ENCODE measurements at regions not wholly inside any gene's neighbourhood (a gene's known extent, or its start where the extent isn't known, plus 50 kb on each side); places are given as distances from the start of the nearest gene placed in this dataset.

DNA sequence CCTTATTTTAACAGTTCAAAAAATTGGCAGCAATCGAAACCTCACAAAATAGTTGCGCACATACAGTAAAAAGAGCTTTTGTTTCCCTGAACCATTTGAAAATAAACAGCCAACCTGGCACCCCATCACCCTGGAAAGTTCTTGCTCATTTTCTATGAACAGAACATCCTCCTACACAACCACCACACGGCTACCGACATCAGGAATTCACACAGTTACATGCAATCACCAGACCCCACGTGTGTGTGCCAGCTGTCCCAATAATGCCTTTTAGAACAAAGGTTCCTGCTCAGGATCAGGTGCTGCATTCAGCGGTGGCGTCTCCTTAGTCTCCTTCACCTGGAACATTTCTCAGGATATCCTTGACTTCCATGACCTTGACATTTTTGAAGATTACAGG, 186.5 kb downstream of the KLF13 start:
- ChIA-PET CTCF (interaction anchor here (0.7 kb wide), 1 partner anchor 8 kb away, joined by 3 read pairs; no protein-coding TSS in a partner anchor), POLR2A (no interaction called here)
- H3K27me3 ChIP-seq (replicated peaks; ENCODE audit: control insufficient read depth, insufficient read depth, low read length), result no peaks in the 10 kb centered on the region
- TF ChIP-seq CTCF (IDR thresholded peaks at IDR 0.05; ENCODE audit: insufficient read depth in 1 of 2, low read depth in 1 of 2, low read length in 1 of 2, severe bottlenecking in 1 of 2, unreplicated experiment in 1 of 2), result no peak
- Mint-ChIP-seq H3K4me3 (ENCODE audit: unreplicated experiment) (no peak overlapping the region), H3K36me3 (ENCODE audit: insufficient read depth, unreplicated experiment) (no peaks in the 10 kb centered on the region), H3K27me3 (ENCODE audit: insufficient read depth, unreplicated experiment) (peaks cover 8% of the 10 kb centered on the region), H3K9me3 (ENCODE audit: unreplicated experiment) (no peaks in the 10 kb centered on the region), H3K4me1 (ENCODE audit: low read depth, unreplicated experiment) (no peaks in the 10 kb centered on the region), H3K27ac (ENCODE audit: unreplicated experiment) (no peak overlapping the region)
- no peaks in the 10 kb centered on the region for H3K36me3 ChIP-seq (ENCODE audit: control insufficient read depth, insufficient read depth, low read length)
- H3K4me3 ChIP-seq (ENCODE audit: low read depth, low read length), result no peak overlapping the region
- H3K4me1 ChIP-seq, result no peaks in the 10 kb centered on the region
- H3K9me3 ChIP-seq, result no peaks in the 10 kb centered on the region
- intact Hi-C loops (cut with micrococcal nuclease; ENCODE audit: unreplicated experiment), result no loop called here
- BruUV-seq (replicated peaks), result no TSS peak
- no peak for DNase-seq

DNA sequence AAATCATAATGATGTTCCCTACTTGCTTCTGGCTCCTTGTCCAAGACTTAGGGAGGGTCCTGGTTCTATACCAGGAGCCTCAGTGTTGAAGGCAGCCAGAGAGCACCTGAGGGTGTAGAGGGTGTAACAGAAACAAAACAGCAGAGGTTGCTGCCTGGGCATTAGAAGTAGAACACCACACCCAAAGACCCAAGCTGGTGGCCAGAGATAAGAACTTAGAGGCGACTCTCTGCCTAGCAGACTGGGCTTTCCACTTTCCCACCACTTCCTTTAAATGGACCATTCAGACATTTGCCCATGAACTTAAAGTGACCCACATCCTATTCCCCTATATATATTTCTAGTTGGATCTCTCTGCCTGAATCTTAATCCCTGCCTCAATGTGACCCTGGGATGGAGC, 189.8 kb downstream of the KLF13 start:
- CTCF ChIA-PET, result no interaction called here
- Mint-ChIP-seq H3K27ac (ENCODE audit: unreplicated experiment) (no peak overlapping the region), H3K27me3 (ENCODE audit: insufficient read depth, unreplicated experiment) (peaks cover 11% of the 10 kb centered on the region), H3K4me3 (ENCODE audit: unreplicated experiment) (no peak overlapping the region), H3K4me1 (ENCODE audit: low read depth, unreplicated experiment) (no peaks in the 10 kb centered on the region), H3K9me3 (ENCODE audit: unreplicated experiment) (no peaks in the 10 kb centered on the region), H3K36me3 (ENCODE audit: insufficient read depth, unreplicated experiment) (no peaks in the 10 kb centered on the region)
- no TSS peak for BruUV-seq (replicated peaks)
- no peaks in the 10 kb centered on the region for H3K4me1 ChIP-seq
- no peaks in the 10 kb centered on the region for H3K36me3 ChIP-seq (ENCODE audit: control insufficient read depth, insufficient read depth, low read length)
- no peak for DNase-seq
- POLR2A ChIA-PET, result no interaction called here
- intact Hi-C loops (cut with micrococcal nuclease; ENCODE audit: unreplicated experiment), result no loop called here
- H3K27me3 ChIP-seq (replicated peaks; ENCODE audit: control insufficient read depth, insufficient read depth, low read length), result no peaks in the 10 kb centered on the region
- no peaks in the 10 kb centered on the region for H3K9me3 ChIP-seq
- no peak for TF ChIP-seq CTCF (IDR thresholded peaks at IDR 0.05; ENCODE audit: insufficient read depth in 1 of 2, low read depth in 1 of 2, low read length in 1 of 2, severe bottlenecking in 1 of 2, unreplicated experiment in 1 of 2)
- H3K4me3 ChIP-seq (ENCODE audit: low read depth, low read length), result no peak overlapping the region

DNA sequence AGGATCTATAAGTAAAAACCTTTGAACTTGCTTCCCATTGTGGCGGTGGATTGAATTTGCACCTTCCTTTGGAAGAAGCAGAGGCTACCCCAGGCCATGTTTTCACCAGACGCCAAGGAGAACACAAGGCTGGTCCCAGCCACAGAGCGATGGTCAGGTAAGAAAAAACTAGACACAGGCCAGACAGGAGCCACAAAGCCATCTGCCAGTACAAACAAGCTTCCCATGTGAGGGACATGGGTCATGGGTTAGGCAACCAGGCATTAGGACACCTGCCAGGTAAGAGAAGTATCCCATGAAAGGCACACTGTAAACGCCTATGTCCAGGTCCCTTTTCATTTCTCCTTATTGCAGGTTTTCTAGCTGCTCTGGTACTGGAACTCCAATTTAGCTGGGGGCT, 190.2 kb downstream of the KLF13 start:
- H3K4me3 ChIP-seq (ENCODE audit: low read depth, low read length), result no peak overlapping the region
- CTCF ChIA-PET, result no interaction called here
- no peak overlapping the region for H3K27ac Mint-ChIP-seq (ENCODE audit: unreplicated experiment)

More for the DNA sequence above, 190.2 kb downstream of the KLF13 start:
- Histone ChIP-seq H3K27me3 (replicated peaks; ENCODE audit: control insufficient read depth, insufficient read depth, low read length) (no peaks in the 10 kb centered on the region), H3K9me3 (no peaks in the 10 kb centered on the region), H3K4me1 (no peaks in the 10 kb centered on the region), H3K36me3 (ENCODE audit: control insufficient read depth, insufficient read depth, low read length) (no peaks in the 10 kb centered on the region)
- DNase-seq, result no peak
- TF ChIP-seq CTCF (IDR thresholded peaks at IDR 0.05; ENCODE audit: insufficient read depth in 1 of 2, low read depth in 1 of 2, low read length in 1 of 2, severe bottlenecking in 1 of 2, unreplicated experiment in 1 of 2), result no peak
- intact Hi-C loops (cut with micrococcal nuclease; ENCODE audit: unreplicated experiment), result no loop called here
- POLR2A ChIA-PET, result no interaction called here
- no TSS peak for BruUV-seq (replicated peaks)
- Mint-ChIP-seq H3K4me3 (ENCODE audit: unreplicated experiment) (no peak overlapping the region), H3K4me1 (ENCODE audit: low read depth, unreplicated experiment) (no peaks in the 10 kb centered on the region), H3K27me3 (ENCODE audit: insufficient read depth, unreplicated experiment) (peaks cover 11% of the 10 kb centered on the region), H3K9me3 (ENCODE audit: unreplicated experiment) (no peaks in the 10 kb centered on the region), H3K36me3 (ENCODE audit: insufficient read depth, unreplicated experiment) (no peaks in the 10 kb centered on the region)
